IPS-18a (cell line): ENCODE measurements at regions not wholly inside any gene's neighbourhood (a gene's known extent, or its start where the extent isn't known, plus 50 kb on each side); places are given as distances from the start of the nearest gene placed in this dataset.

Source experiments
- H3K27ac ChIP-seq: one replicate; pipeline ENCODE4 v1.5.1; 2013; ENCODE audit warnings: low read length
- H3K27me3 ChIP-seq: one replicate; pipeline ENCODE4 v1.6.1; 2013; ENCODE audit warnings: mild to moderate bottlenecking, low read length; ENCODE audit not compliant: control insufficient read depth, insufficient read depth
- H3K36me3 ChIP-seq: one replicate; pipeline ENCODE4 v1.6.1; 2013; ENCODE audit warnings: low read depth, low read length; ENCODE audit not compliant: control insufficient read depth
- H3K4me1 ChIP-seq: one replicate; pipeline ENCODE4 v1.6.1; 2013; ENCODE audit warnings: low read depth, low read length; ENCODE audit not compliant: control insufficient read depth
- H3K4me3 ChIP-seq: one replicate; pipeline ENCODE4 v1.5.1; 2013; ENCODE audit warnings: low read length
- H3K9ac ChIP-seq: one replicate; pipeline ENCODE4 v1.6.1; 2013; ENCODE audit warnings: mild to moderate bottlenecking, low read length, moderate library complexity
- H3K9me3 ChIP-seq: one replicate; pipeline ENCODE4 v1.6.1; 2013; ENCODE audit warnings: low read depth, low read length; ENCODE audit not compliant: control insufficient read depth

DNA sequence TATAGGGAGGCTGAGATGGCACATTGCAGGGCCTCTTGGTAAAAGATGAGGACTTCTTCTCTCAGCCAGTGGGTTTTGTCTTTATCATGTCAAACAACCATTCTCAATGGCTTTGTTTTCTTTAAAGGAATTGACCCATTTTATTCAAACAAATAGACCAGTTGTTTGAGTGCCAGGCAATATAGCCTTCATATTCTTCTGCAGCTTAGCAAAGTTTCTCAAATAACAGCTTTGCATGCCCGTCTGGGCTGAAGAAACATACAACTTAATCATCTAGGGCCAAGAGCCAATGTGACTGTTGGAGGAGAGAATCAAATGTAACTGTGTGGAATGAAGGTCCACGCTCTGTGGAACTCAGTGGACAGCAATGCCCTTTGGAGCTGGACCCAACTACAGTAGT is 57.4 kb upstream of the ADRA1B start:
- no peaks in the 10 kb centered on the region for H3K4me1 ChIP-seq
- no peaks in the 10 kb centered on the region for H3K9me3 ChIP-seq
- H3K4me3 ChIP-seq = no peak overlapping the region
- no peaks in the 10 kb centered on the region for H3K27me3 ChIP-seq
- no peaks in the 10 kb centered on the region for H3K36me3 ChIP-seq
- H3K27ac ChIP-seq = no peak overlapping the region
- H3K9ac ChIP-seq = no peak overlapping the region

DNA sequence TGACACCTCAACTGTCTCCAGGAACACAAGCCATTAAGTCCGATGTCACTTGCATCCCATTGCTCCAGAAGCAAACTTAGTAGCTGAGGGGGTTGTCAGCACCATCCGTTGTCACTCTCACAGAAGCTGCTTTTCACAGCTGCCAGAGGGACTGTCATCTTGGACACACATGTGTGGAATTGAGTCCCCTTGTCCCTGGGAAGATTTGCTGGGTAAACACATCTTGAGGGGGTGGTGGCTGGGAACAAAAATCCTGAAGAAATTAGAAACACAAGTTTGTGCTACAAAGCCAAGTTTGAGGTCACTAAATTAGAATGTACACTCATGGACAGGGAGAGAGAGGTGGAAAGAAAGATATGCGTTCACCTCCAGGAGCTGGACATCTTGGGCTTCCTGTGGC is 55.2 kb upstream of the ADRA1B start:
- Histone ChIP-seq H3K4me3 (no peak overlapping the region), H3K36me3 (no peaks in the 10 kb centered on the region), H3K4me1 (no peaks in the 10 kb centered on the region), H3K9ac (no peak overlapping the region), H3K9me3 (no peaks in the 10 kb centered on the region), H3K27me3 (no peaks in the 10 kb centered on the region), H3K27ac (no peak overlapping the region)

DNA sequence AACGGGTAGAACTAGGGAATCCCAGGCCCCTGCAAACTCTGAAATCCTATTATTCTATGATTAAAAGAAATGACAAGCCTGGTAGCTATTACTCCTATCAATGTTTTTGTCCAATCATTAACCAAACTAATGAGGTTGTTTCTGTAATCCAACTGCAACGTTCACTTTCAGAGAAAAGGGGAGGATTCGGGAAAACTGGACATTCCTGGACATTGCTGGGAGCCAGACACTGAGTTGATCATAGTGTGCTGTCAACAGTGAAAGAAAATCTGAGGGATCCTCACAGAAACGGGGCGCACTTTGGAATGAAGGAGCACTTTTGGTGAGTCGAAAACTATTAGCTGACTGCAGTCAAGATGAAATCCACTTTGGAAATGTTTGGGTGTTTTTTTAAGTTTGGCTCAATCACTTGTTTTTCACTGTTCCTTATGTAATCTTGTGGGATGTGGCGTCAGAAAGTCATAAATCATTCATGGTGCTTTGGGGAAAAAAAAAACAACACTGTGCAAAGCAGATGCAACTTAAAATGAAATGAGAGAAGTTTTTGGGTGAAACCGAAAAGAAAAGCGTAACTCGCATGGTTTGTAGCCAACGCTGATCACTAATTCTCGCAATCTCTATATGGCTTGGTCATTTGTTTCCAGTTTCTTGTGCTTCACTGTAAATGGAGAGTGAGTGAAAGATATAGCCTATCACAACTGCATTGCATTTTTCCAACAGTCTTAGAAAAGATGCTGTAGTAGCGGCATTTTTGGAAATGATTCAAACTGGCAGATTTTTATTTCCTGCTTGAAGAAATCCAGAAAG is 51.2 kb upstream of the ADRA1B start:
- no peaks in the 10 kb centered on the region for H3K36me3 ChIP-seq
- H3K4me1 ChIP-seq = no peaks in the 10 kb centered on the region
- no peaks in the 10 kb centered on the region for H3K9me3 ChIP-seq
- no peak overlapping the region for H3K27ac ChIP-seq
- H3K9ac ChIP-seq = no peak overlapping the region
- H3K27me3 ChIP-seq = no peaks in the 10 kb centered on the region
- no peak overlapping the region for H3K4me3 ChIP-seq

DNA sequence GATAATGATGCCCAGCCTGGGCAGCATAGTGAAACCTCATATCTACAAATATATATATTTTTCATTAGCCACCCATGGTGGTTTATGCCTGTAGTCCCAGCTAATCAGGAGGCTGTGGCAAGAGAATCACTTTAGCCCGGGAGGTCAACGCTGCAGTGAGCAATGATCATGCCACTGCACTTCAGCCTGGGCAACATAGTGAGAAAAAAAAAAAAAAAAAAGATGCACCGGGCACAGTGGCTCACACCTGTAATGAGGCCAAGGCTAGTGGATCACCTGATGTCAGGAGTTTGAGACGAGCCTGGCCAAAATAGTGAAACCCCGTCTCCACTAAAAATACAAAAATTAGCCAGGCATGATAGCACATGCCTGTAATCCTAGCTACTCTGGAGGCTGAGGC is 50.2 kb upstream of the ADRA1B start:
- Histone ChIP-seq H3K27me3 (no peaks in the 10 kb centered on the region), H3K36me3 (no peaks in the 10 kb centered on the region), H3K27ac (no peak overlapping the region), H3K9me3 (no peaks in the 10 kb centered on the region), H3K4me1 (no peaks in the 10 kb centered on the region), H3K4me3 (no peak overlapping the region), H3K9ac (no peak overlapping the region)
